Subcutaneous abdominal adipose tissue (tissue), 5 donors: ENCODE measurements at regions not wholly inside any gene's neighbourhood (a gene's known extent, or its start where the extent isn't known, plus 50 kb on each side); places are given as distances from the start of the nearest gene placed in this dataset.

Experiments used
- H3K27ac ChIP-seq: one replicate; pipeline ENCODE4 v1.7.0; 2013; ENCODE audit warnings: low read depth, mild to moderate bottlenecking, inconsistent platforms, low read length, moderate library complexity
- H3K27me3 ChIP-seq, 5 donors: one replicate each; pipeline ENCODE4 v1.7.0; 2013; ENCODE audit warnings: low read length in 5 of 5, inconsistent platforms in 1 of 5; ENCODE audit not compliant: control insufficient read depth in 5 of 5, insufficient read depth in 4 of 5
- H3K36me3 ChIP-seq, 5 donors: one replicate each; pipeline ENCODE4 v1.7.0; 2013; ENCODE audit warnings: low read length in 5 of 5; ENCODE audit not compliant: control insufficient read depth in 5 of 5, insufficient read depth in 5 of 5
- H3K4me1 ChIP-seq, 5 donors: one replicate each; pipeline ENCODE4 v1.7.0; 2013; ENCODE audit warnings: low read length in 5 of 5, mild to moderate bottlenecking in 3 of 5, moderate library complexity in 1 of 5; ENCODE audit not compliant: control insufficient read depth in 5 of 5, insufficient read depth in 5 of 5
- H3K4me3 ChIP-seq, 5 donors: one replicate each; pipeline ENCODE4 v1.7.0; 2013; ENCODE audit warnings: low read length in 5 of 5, low read depth in 1 of 5
- H3K9ac ChIP-seq, 5 donors: one replicate each; pipeline ENCODE4 v1.7.0; 2013; ENCODE audit warnings: low read length in 5 of 5, mild to moderate bottlenecking in 4 of 5, moderate library complexity in 3 of 5
- H3K9me3 ChIP-seq, 5 donors: one replicate each; pipeline ENCODE4 v1.7.0; 2013; ENCODE audit warnings: low read length in 5 of 5; ENCODE audit not compliant: control insufficient read depth in 5 of 5
- donor health status: healthy.
- donor health status: healthy.
- donor health status: healthy.
- donor health status: healthy.
- donor health status: healthy.

- Histone ChIP-seq H3K27ac (no peak overlapping the region), H3K4me1 (peaks cover 0 to 6% (median 0%) of the 10 kb centered on the region in 5 donors), H3K9me3 (peaks cover 0 to 5% (median 0%) of the 10 kb centered on the region in 5 donors), H3K9ac (no peak overlapping the region), H3K36me3 (peaks cover 4 to 98% (median 95%) of the 10 kb centered on the region in 5 donors), H3K27me3 (no peaks in the 10 kb centered on the region), H3K4me3 (no peak overlapping the region)
These were observed 128.5 kb downstream of the PTPRS start for GRCh38 chr19:5212101-5212500.

- peaks cover 0 to 5% (median 0%) of the 10 kb centered on the region in 5 donors for H3K9me3 ChIP-seq
- no peak overlapping the region for H3K9ac ChIP-seq
- peaks cover 0 to 6% (median 0%) of the 10 kb centered on the region in 5 donors for H3K4me1 ChIP-seq
- H3K36me3 ChIP-seq: peaks cover 3 to 97% (median 92%) of the 10 kb centered on the region in 5 donors
- no peak overlapping the region for H3K27ac ChIP-seq
- no peak overlapping the region for H3K4me3 ChIP-seq
- H3K27me3 ChIP-seq: no peaks in the 10 kb centered on the region
These were observed 129.3 kb downstream of the PTPRS start for GRCh38 chr19:5211217-5211822.

GRCh38 chr19:5210556-5210955 is 130.1 kb downstream of the PTPRS start:
- H3K27ac ChIP-seq: no peak overlapping the region
- no peaks in the 10 kb centered on the region for H3K27me3 ChIP-seq
- H3K36me3 ChIP-seq: peaks cover 3 to 92% (median 86%) of the 10 kb centered on the region in 5 donors
- H3K4me3 ChIP-seq: no peak overlapping the region
- H3K9ac ChIP-seq: no peak overlapping the region
- H3K4me1 ChIP-seq: peaks cover 0 to 6% (median 0%) of the 10 kb centered on the region in 5 donors
- peaks cover 0 to 5% (median 0%) of the 10 kb centered on the region in 5 donors for H3K9me3 ChIP-seq

DNA sequence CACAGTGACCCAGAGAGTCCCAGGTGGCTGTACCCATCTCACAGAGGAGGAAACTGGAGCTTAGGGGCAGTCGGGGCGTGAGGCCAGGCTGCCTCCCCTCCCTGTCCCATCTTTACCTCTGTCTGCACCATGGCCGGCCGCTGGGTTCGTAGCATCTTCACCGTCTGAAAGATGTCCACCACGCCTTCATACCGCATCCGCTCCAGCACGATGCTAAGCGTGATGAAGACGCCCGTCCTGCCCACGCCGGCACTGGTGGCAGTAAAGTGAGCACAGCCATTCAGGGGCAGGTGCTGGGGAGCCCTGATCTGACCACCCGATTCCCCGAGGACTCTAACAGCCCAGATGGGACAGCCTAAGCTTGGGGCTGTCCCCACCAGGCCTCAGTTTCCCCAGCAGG is 132.8 kb downstream of the PTPRS start:
- peaks cover 0 to 8% (median 5%) of the 10 kb centered on the region in 5 donors for H3K9me3 ChIP-seq
- no peaks in the 10 kb centered on the region for H3K27me3 ChIP-seq
- H3K27ac ChIP-seq: no peak overlapping the region
- peaks cover 0 to 1% (median 0%) of the 10 kb centered on the region in 5 donors for H3K4me1 ChIP-seq
- no peak overlapping the region for H3K4me3 ChIP-seq
- no peak overlapping the region for H3K9ac ChIP-seq
- peaks cover 3 to 69% (median 65%) of the 10 kb centered on the region in 5 donors for H3K36me3 ChIP-seq

DNA sequence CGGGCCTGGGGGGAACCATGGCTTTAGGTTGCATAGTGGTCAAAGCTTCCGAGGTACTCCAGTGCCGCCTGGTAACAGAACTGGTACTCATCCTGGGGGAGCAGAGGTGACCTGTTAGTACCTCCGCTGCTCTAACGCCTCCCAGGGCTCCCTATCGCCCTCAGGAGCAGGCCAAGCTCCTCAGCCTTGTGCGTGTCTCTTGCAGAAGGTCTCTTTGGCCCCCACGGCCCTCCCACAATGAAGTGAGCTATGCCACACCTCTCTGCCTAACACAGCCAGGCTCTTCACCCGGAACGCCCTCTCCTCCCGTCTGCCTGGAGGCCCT is 133.9 kb downstream of the PTPRS start:
- no peak overlapping the region for H3K4me3 ChIP-seq

GRCh38 chr19:5205937-5206750 is 134.5 kb downstream of the PTPRS start:
- no peak overlapping the region for H3K9ac ChIP-seq
- H3K4me3 ChIP-seq: no peak overlapping the region
- H3K27me3 ChIP-seq: no peaks in the 10 kb centered on the region
- H3K9me3 ChIP-seq: peaks cover 0 to 22% (median 15%) of the 10 kb centered on the region in 5 donors
- H3K4me1 ChIP-seq: no peaks in the 10 kb centered on the region
- H3K27ac ChIP-seq: no peak overlapping the region
- peaks cover under 1 to 53% (median 51%) of the 10 kb centered on the region in 5 donors for H3K36me3 ChIP-seq

More for the DNA sequence above, 133.9 kb downstream of the PTPRS start:
- Histone ChIP-seq H3K27me3 (no peaks in the 10 kb centered on the region), H3K9me3 (peaks cover 0 to 16% (median 13%) of the 10 kb centered on the region in 5 donors), H3K36me3 (peaks cover 3 to 59% (median 57%) of the 10 kb centered on the region in 5 donors), H3K27ac (no peak overlapping the region), H3K9ac (no peak overlapping the region), H3K4me1 (no peaks in the 10 kb centered on the region)

GRCh38 chr19:5205381-5205780 is 135.2 kb downstream of the PTPRS start:
- Histone ChIP-seq H3K4me1 (no peaks in the 10 kb centered on the region), H3K36me3 (peaks cover 0 to 46% (median 43%) of the 10 kb centered on the region in 5 donors), H3K27me3 (no peaks in the 10 kb centered on the region), H3K9me3 (peaks cover 6 to 29% (median 21%) of the 10 kb centered on the region in 5 donors), H3K27ac (no peak overlapping the region), H3K4me3 (no peak overlapping the region), H3K9ac (no peak overlapping the region)

GRCh38 chr19:5204212-5204611 is 136.4 kb downstream of the PTPRS start:
- Histone ChIP-seq H3K4me1 (no peaks in the 10 kb centered on the region), H3K9me3 (peaks cover 6 to 34% (median 25%) of the 10 kb centered on the region in 5 donors), H3K4me3 (no peak overlapping the region), H3K36me3 (peaks cover 0 to 34% (median 32%) of the 10 kb centered on the region in 5 donors), H3K9ac (no peak overlapping the region), H3K27me3 (no peaks in the 10 kb centered on the region), H3K27ac (no peak overlapping the region)
